KOPT-K1 (cell line): ENCODE measurements at regions not wholly inside any gene's neighbourhood (a gene's known extent, or its start where the extent isn't known, plus 50 kb on each side); places are given as distances from the start of the nearest gene placed in this dataset.
"Not testable (repeated sequence)": the region's sequence is repeated elsewhere in the genome, so short reads cannot be mapped to it uniquely, and the experiment has no call there.

Source experiments
- H3K27ac ChIP-seq: fragments of 200-600 bp; sonication (generic); 2 replicates; pipeline ENCODE4 v1.5.1; 2016; ENCODE audit warnings: antibody characterized with exemption, mild to moderate bottlenecking, low read depth, low read length; ENCODE audit not compliant: poor library complexity, severe bottlenecking
- H3K36me3 ChIP-seq: fragments of 200-600 bp; sonication (generic); 2 replicates; pipeline ENCODE4 v1.5.1; 2017; ENCODE audit warnings: antibody characterized with exemption, mild to moderate bottlenecking, low read length, moderate library complexity; ENCODE audit not compliant: insufficient read depth
- H3K9me3 ChIP-seq: fragments of 200-600 bp; sonication (generic); 2 replicates; pipeline ENCODE4 v1.5.1; 2017; ENCODE audit warnings: antibody characterized with exemption, low read length, mild to moderate bottlenecking; ENCODE audit not compliant: insufficient read depth, poor library complexity, severe bottlenecking

DNA sequence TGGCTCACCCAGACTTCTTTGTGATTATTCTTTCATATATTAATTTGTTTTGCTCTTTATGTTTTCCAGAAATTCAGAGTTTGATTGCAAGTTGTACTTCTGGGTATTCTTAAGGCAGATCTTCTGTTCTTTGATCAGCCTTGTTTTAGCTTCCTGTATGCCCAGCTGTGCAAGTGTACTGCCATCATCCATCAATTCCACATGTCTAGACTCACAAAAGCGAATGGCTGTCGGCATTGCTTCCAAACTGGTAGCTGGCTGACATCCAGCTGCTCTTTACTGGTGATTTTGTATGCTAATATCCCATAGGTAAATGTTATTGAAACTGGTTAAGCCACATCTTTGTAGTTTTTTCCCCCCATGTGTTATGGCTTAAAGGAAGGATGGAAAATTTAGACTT is 1084.8 kb upstream of the CITED2 start:
- no peaks in the 10 kb centered on the region for H3K36me3 ChIP-seq
- no peak overlapping the region for H3K27ac ChIP-seq
- no peaks in the 10 kb centered on the region for H3K9me3 ChIP-seq

DNA sequence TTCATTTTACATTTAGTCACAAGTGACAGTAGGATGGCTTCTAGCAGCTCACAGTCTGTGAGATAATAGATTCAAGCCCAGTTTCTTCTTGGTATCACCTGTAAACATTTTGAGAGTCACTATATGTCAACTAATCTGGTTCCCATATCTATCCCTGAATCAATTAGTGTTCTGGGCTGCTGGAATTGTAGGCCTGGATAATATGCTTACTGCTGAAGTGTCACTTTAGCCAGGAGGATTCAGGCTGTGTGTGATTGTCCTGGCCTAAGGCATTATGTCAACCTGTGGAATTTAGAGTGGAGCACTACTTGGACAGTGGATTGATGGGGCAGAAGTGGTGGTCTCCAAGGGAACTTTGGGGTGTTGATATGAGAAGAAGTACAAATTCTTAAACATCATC is 1071.8 kb upstream of the CITED2 start:
- H3K9me3 ChIP-seq, result no peaks in the 10 kb centered on the region
- no peak overlapping the region for H3K27ac ChIP-seq
- H3K36me3 ChIP-seq, result no peaks in the 10 kb centered on the region

DNA sequence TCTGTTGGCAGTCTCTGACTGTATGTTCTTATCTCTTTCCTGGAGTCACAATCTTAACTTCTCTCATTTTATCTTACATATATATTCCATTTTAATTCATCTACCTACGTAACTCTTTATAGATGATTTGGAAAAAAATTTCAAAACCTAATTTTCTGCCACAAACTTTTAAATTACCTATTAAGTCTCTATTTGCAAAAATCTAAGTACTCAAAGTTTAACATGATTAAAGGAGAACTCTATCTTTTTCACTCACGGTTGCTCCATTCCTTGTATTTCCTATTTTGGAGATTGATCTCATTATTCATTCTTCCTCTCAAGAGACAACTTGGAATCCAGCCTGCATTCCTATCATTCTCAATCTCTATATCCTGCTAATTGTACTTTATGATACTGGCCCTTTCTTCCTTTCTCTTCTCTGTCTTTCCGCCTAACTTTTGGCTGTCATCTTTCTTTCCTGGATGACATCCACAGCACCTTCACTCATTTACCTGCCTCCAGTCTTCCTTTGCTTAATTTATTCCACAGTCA is 1071.1 kb upstream of the CITED2 start:
- H3K9me3 ChIP-seq, result no peaks in the 10 kb centered on the region
- no peak overlapping the region for H3K27ac ChIP-seq
- H3K36me3 ChIP-seq, result no peaks in the 10 kb centered on the region

DNA sequence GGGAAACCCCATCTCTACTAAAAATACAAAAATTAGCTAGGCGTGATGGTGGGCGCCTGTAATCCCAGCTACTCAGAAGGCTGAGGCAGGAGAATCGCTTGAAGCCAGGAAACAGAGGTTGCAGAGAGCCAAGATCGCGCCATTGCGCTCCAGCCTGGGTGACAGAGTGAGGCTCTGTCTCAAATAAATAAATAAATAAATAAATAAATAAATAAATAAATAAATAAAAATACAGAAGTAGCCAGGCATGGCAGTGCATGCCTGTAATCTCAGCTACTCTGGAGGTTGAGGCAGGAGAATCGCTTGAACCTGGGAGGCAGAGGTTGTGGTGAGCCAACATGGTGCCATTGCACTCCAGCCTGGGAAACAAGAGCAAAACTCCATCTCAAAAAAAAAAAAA is 1068.7 kb upstream of the CITED2 start:
- not testable (repeated sequence) for H3K36me3 ChIP-seq, H3K9me3 ChIP-seq, H3K27ac ChIP-seq

DNA sequence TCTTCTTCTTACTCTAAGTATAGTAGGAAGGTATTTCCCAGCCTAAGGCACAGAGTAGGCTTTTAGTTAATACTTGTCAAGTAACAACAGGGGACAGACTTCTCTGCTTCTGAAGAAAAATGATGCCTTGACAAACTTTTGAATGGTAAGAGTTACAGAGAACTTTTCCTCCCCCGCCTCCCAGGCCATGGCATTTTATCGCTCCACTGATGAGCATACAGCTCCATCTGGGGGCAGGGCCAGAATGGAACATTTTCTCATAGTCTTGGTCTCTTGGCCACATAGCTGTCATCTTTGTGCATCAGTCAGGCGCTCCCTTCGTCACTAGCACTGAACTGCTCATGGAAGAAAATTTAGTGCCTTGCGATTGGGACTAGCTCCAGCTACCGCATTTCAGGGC is 1066.8 kb upstream of the CITED2 start:
- Histone ChIP-seq H3K27ac (no peak overlapping the region), H3K36me3 (no peaks in the 10 kb centered on the region), H3K9me3 (no peaks in the 10 kb centered on the region)

DNA sequence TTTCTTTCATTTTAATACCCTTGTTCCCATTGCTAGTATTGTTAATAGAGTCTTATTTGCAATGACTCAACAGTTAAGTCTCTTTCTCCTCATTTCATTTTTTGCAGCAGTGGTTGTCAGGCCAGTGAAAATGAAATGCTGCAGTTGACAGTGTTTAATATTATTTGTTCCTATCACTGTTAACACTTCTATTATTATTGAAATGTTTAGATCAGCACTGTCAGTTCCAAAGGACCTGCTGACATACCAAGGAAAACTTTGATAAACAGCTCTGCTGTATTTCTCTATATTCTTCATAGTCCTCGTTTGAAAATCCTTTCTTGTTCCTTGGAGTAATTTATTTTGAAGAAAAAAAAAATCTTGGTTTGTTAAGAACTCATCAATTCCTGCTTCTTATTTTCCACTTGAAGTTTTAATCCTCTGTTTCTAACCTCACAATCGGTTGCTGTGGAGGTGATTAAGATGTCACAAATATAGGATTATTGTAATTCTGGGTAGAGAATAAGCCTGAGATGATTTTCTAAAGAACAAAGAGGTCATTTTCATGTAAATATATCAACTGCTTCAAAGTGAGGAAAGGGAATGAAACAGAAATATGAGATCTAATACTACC is 1065.9 kb upstream of the CITED2 start:
- Histone ChIP-seq H3K9me3 (no peaks in the 10 kb centered on the region), H3K36me3 (no peaks in the 10 kb centered on the region), H3K27ac (no peak overlapping the region)

DNA sequence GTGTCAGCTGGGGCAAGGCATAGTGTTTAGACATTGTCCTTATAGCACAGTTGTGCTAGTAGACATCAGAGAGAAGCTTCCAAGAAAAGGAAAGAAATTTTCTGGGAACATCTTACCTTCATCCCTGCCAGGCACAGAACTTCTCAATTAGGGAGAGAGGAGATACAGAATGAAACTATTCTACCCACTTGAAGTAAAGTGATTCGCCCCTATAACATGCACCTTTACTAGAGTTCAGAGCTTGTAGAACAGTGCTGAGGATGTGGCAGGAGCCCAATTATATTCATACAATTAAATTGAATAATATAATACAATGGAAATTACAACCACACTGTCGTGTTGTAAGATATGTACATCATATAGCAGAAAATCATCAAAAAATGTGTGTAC is 1063.9 kb upstream of the CITED2 start:
- no peaks in the 10 kb centered on the region for H3K36me3 ChIP-seq
- H3K9me3 ChIP-seq, result no peaks in the 10 kb centered on the region
- H3K27ac ChIP-seq, result no peak overlapping the region

DNA sequence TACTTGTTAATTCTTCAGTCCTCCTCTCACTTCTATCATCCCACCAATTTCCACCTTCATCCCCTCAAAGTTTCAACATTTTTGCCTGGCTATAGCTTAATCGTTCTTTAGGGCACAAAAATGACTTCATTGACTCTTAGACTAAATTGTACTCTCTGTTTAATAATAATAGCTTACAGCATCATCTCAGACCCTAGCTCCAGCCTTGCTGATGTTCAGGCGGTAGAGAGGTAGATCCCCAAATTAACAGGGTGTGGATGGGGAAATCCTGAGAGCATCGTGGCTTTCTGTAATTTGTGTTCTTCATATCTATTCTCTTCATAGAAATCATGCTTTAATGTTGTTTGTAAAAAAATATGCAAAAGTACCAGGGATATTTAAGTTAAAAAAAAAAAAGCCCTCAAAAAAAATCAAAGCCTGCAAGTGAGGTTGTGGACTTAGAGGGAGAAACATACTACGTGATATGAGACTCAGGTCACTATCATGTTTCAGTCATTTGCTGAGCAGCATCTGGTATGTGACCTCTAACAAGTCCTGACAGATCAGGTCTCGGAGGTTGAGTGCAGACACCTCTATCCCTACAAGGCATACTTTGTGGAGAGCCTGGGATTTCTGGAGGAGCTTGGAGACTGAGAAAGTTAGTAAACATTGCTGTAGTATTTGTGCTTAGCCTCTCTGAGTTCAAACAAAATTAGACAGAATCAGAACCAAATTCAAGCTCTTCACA is 1063.3 kb upstream of the CITED2 start:
- Histone ChIP-seq H3K27ac (no peak overlapping the region), H3K9me3 (no peaks in the 10 kb centered on the region), H3K36me3 (no peaks in the 10 kb centered on the region)

DNA sequence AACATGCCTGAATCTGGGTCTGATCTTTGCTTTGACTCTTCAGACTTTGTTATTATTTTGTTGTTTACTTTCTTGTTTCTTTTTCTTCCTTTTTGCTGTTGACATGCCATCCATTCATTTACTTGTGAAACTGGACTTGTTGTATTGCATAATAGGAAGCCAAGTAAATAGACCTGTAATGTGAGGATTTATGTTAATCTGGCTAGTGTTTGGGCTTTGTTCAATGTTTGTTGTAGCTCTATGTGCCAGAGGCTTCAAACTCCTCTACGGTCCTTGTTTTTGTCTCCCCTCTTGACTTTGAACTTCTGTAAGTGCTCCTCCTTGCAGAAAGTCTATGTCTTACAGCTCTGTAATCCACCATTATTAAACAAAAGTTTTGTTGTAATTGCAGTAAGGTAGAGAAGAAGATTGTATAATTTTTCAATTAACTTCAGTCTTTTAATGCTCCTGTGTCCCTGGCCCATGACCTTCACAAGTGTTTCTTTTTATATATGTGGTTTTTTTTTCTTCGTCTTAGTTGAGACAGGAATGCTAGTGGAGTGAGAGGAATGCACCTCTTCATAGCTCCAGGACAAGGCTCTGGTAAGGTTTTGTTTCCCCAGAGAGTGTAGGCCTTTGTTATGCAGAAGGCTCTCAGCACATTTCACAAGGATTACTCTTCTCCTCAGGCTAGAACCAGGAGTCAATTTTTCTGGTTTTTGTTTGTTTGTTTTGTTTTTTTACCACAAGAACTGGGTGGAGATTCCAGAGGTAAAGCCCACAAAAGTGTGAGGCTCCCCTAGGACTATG is 1061.8 kb upstream of the CITED2 start:
- Histone ChIP-seq H3K9me3 (no peaks in the 10 kb centered on the region), H3K27ac (no peak overlapping the region), H3K36me3 (no peaks in the 10 kb centered on the region)

DNA sequence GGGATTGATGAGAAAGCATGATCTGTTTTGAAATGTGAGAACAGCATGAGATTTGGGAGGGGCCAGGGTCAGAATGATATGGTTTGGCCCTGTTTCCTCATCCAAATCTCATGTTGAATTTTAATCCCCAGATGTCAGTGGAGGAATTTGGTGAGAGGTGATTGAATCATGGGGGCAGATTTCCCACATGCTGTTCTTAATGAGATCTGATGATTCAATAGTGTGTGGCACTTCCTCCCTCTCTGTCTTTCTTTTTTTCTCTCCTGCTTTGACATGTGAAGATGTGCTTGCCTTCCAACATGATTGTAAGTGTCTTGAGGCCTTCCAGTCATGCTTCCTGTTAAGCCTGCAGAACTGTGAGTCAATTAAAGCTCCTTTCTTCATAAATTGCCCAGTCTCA is 1060.3 kb upstream of the CITED2 start:
- Histone ChIP-seq H3K36me3 (no peaks in the 10 kb centered on the region), H3K27ac (no peak overlapping the region)

DNA sequence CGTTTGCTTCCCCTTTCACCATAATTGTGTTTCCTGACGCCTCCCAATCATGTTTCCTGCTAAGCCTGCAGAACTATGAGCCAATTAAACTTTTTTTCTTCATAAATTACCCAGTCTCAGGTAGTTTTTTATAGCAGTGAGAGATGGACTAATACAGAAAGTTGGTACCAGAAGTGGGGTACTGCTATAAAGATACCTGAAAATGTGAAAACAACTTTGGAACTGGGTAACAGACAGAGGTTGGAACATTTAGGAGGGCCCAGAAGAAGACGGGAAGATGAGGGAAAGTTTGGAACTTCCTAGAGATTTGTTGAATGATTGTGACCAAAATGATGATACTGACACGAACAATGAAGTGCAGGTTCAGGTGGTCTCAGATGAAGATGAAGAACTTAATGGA is 1058.6 kb upstream of the CITED2 start:
- H3K9me3 ChIP-seq, result no peaks in the 10 kb centered on the region
- no peak overlapping the region for H3K27ac ChIP-seq
- H3K36me3 ChIP-seq, result no peaks in the 10 kb centered on the region

More for the DNA sequence above, 1060.3 kb upstream of the CITED2 start:
- H3K9me3 ChIP-seq, result no peaks in the 10 kb centered on the region

DNA sequence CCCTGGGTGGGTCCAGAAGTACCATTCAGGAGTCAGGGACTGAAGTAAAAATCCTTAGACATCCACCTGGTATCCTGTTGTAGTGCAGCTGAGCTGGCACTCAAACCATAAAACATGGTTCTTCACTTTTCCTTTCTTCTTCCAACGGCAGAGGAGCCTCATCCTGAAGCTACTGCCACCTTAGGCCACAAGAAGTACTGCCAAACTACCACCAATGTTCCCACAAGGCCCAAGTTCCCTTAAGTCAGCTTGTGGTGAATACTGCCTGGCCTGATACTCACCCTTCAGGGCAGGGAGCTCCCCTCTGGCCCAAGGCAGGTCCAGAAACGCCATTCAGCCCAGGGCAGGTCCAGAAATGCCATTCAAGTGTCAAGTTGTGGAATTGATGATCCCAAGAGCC is 1053.4 kb upstream of the CITED2 start:
- Histone ChIP-seq H3K36me3 (no peaks in the 10 kb centered on the region), H3K9me3 (no peaks in the 10 kb centered on the region), H3K27ac (no peak overlapping the region)

DNA sequence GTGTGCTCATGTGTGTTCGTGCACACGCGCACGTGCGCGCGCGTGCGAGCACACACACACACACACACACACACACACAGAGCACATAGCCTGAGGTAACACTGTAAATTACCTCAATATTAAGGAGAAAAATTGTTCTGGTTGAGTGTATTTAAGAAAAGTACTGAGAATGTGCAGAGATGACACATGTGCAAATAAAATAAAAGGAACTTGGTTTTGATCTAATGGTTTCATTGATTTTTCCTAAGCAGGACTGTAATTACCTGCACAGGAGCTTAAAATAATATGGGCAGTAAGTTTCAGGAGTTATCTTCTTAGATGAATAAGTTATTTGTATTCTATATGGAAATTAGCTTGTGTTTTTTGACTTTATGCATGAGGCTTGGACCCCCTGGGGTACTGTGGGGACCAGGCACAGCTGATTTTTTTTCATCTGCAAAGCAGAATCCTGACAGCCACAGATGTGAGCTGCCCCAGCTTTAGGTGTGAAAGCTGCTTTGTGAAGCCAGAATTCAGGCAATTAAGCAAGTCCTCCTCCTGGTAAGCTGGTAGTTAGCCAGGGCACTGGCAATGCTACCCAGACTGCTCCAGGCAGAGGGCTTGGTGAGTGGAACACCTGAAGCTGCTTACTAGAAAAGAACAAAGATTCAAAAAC is 1040.6 kb upstream of the CITED2 start:
- Histone ChIP-seq H3K36me3 (no peaks in the 10 kb centered on the region), H3K27ac (no peak overlapping the region)

DNA sequence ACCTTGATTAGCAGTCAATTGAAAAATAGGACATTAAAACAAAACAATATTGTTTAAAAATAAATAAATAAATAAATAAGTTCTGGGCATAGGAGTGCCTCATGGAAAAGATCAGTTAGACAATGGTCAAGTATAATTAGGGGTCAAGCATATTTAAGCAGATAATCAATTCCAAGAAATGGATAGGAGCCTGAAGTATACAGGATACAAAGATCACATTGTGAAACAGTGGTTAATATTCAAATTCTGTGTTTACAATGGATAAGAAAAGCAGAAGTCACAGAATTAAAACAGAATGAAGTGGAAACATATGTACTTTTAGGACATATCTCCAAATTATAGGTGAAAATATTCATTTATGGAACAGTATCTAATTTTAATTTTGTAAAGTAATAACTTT is 1028.6 kb upstream of the CITED2 start:
- Histone ChIP-seq H3K27ac (no peak overlapping the region), H3K9me3 (no peaks in the 10 kb centered on the region), H3K36me3 (no peaks in the 10 kb centered on the region)

More for the DNA sequence above, 1040.6 kb upstream of the CITED2 start:
- peaks cover 7% of the 10 kb centered on the region for H3K9me3 ChIP-seq

DNA sequence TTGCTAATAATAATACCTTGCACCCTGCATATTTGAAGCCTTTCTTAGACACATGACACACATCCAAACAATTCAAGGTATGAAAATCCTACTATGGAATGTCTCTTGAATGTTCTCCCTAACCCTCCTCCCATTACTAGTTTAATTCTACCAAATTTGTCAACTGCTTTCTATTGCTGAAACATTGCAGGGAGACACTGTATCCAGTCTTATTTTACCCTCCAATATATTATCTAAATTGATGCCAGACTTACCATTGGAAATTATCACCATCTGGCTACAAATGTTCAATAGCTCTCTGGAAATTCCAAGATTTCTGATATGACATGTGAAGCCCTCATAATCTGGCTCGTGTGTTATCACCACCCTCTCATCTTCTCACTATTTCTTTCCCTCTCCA is 1027.3 kb upstream of the CITED2 start:
- Histone ChIP-seq H3K36me3 (no peaks in the 10 kb centered on the region), H3K9me3 (no peaks in the 10 kb centered on the region), H3K27ac (no peak overlapping the region)
